NCI-H187 (cell line): ENCODE measurements at regions not wholly inside any gene's neighbourhood (a gene's known extent, or its start where the extent isn't known, plus 50 kb on each side); places are given as distances from the start of the nearest gene placed in this dataset.

Source experiments
- DNase-seq, 2 experiments: peaks; one replicate each; lab custom pipeline; 2025; lab: John Stamatoyannopoulos, UW

DNA sequence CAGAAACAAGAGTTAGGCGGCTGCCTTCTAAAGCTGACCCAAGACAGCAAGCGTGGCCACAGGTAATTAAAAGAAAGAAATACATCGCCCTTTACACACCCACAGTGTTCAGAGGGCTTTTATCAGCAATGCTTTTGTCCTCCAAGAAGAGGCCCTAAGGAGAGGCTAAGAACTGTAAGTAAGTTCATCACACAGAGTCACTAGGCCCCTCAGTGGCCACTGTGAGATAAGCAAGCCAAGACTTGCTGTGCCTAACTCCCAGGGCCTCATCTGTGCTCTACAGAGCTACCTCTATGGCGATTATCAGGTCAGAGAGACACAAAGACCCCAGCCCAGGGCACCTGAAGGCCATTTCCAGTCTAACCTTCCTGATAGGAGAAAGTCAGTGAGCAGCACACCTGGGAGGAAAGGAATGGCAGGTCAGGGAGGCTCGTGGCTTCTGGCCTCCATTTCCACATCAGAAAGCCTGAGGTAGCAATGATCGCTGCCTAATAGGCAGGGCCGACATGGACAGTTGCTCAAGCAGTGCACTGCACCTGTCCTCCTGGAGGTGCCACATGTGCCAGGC, 545.2 kb upstream of the CDH11 start:
- DNase-seq, result no peak

- no peak for DNase-seq
Observed at GRCh38 chr16:65666132-65666941, 544.5 kb upstream of the CDH11 start.

GRCh38 chr16:65665586-65665985, 543.7 kb upstream of the CDH11 start:
- DNase-seq, result no peak

DNA sequence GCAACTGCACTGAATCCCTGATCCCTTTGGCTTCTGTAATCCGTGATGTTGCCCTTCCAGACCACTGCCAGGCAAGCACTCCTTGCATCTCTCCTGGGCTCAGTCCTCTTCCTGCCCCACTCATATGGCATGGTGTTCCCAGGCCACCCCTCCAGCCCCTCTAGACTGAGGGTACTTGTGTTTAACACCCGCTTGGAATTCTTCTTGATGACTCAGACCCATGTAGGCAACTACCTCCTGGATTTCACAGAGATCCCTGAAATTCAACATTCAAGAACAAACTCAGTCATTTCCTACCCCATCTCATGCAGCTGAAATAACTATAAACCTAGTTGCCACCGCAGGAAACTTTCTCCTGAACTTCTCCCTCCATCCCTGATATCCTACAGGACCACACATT, 541.9 kb upstream of the CDH11 start:
- no peak for DNase-seq

- no peak for DNase-seq
Observed at GRCh38 chr16:65662256-65662655, 540.4 kb upstream of the CDH11 start.

- DNase-seq, result no peak
Observed at GRCh38 chr16:65661558-65661957, 539.7 kb upstream of the CDH11 start.

DNA sequence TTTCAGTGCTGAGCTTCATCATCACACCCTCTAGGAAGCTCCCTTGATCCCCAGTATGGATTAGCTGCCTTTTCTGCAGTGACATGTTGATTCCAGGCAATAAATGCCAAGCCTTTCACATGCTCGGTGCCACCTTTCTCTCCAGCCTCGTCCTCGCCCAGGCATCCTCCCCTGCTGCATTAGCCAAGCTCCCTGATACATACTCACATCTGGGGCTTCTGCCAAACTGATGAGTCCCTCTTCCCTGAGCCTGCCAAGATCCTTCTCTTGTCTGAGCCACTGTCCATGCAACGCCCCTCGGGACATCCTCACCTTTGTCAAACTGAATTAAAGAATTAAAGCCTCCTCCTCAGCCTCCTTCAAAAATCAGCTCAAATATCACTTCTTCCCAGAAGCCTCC, 538.5 kb upstream of the CDH11 start:
- no peak for DNase-seq

DNA sequence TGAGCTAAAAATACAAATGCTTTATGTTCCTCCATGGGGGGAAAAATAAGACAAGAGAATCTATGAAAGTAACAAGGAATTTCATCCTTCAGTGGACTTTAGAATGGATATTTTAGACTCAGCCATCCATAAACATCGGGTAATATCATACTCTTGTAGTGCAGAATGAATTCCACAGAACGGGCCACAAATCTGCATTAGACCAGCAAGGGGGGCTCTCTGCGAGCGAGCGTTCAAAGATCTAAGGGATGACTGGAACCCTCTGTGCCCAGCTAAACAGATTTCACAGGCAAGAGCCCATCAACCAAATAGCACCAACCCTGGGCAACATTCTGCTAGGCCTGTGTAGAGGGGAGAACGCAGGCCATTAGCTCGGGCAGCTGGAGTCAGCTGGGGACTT, 537.9 kb upstream of the CDH11 start:
- DNase-seq, result no peak

DNA sequence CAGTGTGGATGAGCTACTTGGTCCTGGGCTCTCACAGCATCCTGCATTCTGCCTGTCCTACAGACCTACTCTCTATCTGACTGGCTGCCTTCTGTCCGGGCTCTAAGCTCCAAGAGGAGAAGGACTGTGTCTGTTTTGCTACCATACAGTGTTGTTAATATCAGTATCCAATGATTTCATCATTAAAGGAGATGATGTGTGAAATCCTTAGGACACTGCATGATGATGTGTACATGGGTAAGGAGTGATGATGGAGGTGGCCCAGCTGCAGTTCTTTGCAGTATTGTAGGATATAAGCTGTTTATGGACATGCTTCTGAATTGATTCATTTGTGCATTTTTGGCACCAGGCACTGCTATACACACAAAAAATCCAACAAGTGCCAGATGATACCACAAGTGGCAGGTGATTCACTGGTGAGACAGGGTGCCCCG, 536.9 kb upstream of the CDH11 start:
- DNase-seq, result no peak

DNA sequence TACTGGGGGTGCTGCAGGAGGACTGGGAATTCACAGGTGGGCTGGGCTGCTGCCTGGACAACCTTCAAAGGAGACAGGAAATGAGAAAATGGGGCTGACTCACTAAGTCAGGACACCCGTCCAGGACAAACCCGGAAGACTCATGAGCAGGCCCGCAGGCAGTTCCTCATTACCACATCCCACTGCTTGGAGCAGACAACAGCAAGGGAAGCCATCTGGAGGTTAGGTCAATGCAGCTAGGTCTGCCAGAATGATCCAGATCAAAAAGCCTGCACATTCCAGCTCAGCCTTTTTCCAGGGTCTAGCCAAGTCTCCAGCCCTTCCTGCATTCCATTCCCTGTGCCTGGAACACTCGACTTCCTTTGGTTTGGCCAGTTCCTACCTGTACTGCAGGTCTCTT, 536.5 kb upstream of the CDH11 start:
- DNase-seq, result no peak

GRCh38 chr16:65657556-65657955, 535.7 kb upstream of the CDH11 start:
- no peak for DNase-seq

DNA sequence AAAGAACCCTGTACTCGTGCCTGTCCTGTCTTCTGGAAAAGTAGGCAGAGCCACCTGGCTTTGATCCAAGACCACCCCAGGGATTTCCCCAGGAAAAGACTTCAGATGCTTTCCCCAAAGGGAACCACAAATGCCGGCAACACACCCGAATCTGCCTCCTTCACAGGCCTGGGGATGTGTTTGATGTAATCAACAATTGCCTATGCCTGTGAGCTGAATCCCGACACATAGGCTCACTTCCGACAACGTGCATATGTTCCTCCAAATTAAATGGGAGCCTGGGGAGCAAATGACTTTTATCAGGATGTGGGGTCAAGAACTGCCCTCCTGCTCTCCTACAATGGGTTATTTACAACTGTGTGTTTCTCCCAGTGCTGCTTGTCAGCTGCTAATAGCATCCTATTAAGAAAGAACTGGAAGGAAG, 535.2 kb upstream of the CDH11 start:
- no peak for DNase-seq

- no peak for DNase-seq
Observed at GRCh38 chr16:65655802-65656201, 533.9 kb upstream of the CDH11 start.

DNA sequence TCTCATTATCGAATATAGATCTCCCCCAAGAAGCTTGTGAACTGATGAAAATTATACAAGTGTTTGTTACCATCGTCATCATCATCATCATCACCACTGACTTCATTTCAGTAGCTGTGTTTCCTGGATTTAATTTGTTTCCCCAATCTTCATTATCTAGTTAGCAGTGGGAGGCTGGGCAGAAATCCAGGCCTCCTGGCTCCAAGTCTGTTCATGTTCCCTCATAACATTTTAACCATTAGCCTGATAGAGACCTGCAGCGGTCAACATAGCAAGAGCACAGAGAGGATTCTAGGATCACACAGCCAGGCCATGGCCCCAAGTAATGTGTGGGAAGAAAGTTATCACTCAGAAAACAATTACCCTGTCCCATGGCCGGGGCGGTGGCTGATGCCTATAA, 526.2 kb upstream of the CDH11 start:
- DNase-seq, result no peak

- no peak for DNase-seq
Observed at GRCh38 chr16:65644821-65645220, 523.0 kb upstream of the CDH11 start.

GRCh38 chr16:65641762-65642289, 520.0 kb upstream of the CDH11 start:
- DNase-seq, result no peak

- no peak for DNase-seq
Observed at GRCh38 chr16:65641049-65641761, 519.3 kb upstream of the CDH11 start.

DNA sequence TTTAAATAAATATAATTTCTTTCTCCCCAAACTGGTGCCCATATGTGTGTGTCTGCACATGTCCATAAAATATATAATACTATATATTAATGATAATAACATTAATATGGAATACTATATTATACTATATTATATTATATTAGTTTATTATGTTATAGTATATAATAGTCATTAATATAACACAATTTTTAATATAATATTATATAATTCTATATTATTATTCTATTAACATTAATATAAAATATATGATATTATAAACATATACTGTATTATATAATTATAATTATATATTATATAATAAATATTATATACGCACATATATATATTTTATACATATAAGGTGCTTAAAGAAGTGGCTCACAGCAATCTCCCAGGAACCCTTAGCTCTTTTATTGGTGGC, 513.0 kb upstream of the CDH11 start:
- DNase-seq, result no peak

- no peak for DNase-seq
Observed at GRCh38 chr16:65634291-65634690, 512.4 kb upstream of the CDH11 start.

DNA sequence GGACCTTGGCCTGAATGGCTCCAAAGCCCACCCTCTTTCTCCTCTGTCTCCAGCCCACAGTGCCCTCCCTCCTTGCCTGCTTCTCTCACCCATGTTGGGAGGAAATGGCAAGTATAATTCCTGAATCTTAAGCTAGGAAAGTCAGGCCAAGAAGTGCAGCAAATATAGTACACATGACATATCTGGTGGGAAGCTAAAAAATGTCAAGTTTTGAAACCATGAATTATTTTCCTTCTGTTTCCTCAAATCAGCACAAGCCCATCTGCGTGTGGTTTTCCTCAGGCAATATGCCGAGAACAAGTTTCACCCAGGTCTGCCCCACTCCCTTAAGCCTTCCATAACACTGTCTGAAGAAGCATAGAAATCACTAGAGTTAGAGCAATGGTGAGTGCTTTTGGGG, 502.8 kb upstream of the CDH11 start:
- DNase-seq, result no peak

- no peak for DNase-seq
Observed at GRCh38 chr16:65624229-65624628, 502.4 kb upstream of the CDH11 start.

DNA sequence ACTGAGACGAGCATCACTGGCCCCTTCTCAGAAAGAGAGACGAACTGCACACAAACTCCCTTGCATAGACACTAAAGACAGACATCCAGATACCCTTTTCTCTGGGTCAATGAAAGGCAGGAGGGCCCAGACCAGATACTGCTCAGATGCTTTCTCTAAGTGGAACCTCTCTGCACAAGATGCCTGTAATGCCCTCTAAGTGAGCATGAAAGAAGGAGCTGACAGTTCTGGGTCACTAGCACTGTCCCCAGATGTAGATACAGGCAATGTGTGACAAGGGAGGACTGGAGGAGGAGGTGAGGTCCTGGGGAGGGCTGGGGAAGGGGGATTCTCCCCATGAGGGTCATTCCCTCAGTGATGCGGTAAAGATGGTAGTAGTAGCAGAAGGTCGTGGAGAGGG, 501.0 kb upstream of the CDH11 start:
- no peak for DNase-seq

- no peak for DNase-seq
Observed at GRCh38 chr16:65622151-65622550, 500.3 kb upstream of the CDH11 start.
